Progenitor cell of endocrine pancreas (in vitro differentiated cells): ENCODE measurements at regions not wholly inside any gene's neighbourhood (a gene's known extent, or its start where the extent isn't known, plus 50 kb on each side); places are given as distances from the start of the nearest gene placed in this dataset.

ENCODE experiments used
- DNase-seq: peaks from one replicate; pipeline ENCODE4 v3.0.0; 2021; ENCODE audit warnings: low spot score; ENCODE audit not compliant: unreplicated experiment
- H3K27ac Mint-ChIP-seq: 2 replicates; pipeline ENCODE4 v1.8.0; 2021; ENCODE audit warnings: mild to moderate bottlenecking, moderate library complexity, mixed read lengths
- H3K27me3 Mint-ChIP-seq: 2 replicates; pipeline ENCODE4 v1.8.0; 2021; ENCODE audit warnings: mixed read lengths
- H3K36me3 Mint-ChIP-seq: 2 replicates; pipeline ENCODE4 v1.8.0; 2022; ENCODE audit warnings: mixed read lengths; ENCODE audit not compliant: insufficient read depth
- H3K4me1 Mint-ChIP-seq: 2 replicates; pipeline ENCODE4 v1.8.0; 2021; ENCODE audit warnings: low read depth, mixed read lengths
- H3K4me3 Mint-ChIP-seq: 2 replicates; pipeline ENCODE4 v1.8.0; 2021; ENCODE audit warnings: low read depth, mild to moderate bottlenecking, moderate library complexity, mixed read lengths
- H3K9me3 Mint-ChIP-seq: 2 replicates; pipeline ENCODE4 v1.8.0; 2021; ENCODE audit warnings: low read depth, mixed read lengths
- TF ChIP-seq, protein P1 (sequence below): fragments of 200-600 bp; sonication (generic); IDR thresholded peaks from one replicate; pipeline ENCODE4 v1.5.0; 2021; ENCODE audit warnings: antibody characterized with exemption, mild to moderate bottlenecking; ENCODE audit not compliant: unreplicated experiment

DNA sequence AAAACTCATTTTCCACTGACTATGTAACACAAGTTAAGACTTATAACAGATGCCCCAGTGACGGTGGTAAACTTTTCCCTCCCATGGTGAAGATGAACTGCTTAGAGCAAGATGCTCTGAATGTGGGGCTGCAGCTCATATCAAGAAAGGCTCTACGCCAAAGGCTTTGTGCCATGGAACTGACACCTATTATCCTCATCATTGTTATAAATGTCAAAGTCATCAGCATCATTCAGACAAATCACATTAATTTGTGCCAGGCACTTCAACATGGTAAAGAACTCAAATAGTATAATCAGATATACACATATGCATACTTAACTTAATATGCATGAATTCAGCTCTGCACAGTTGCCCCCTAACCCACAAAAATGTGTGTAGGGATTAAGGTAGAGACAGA, 305.9 kb upstream of the ATP10B start:
- Mint-ChIP-seq H3K4me3 (no peak overlapping the region), H3K27me3 (no peaks in the 10 kb centered on the region), H3K4me1 (peaks cover 3% of the 10 kb centered on the region), H3K9me3 (peaks cover 11% of the 10 kb centered on the region), H3K27ac (no peak overlapping the region), H3K36me3 (no peaks in the 10 kb centered on the region)
- no peak for DNase-seq
- TF ChIP-seq, protein P1, sequence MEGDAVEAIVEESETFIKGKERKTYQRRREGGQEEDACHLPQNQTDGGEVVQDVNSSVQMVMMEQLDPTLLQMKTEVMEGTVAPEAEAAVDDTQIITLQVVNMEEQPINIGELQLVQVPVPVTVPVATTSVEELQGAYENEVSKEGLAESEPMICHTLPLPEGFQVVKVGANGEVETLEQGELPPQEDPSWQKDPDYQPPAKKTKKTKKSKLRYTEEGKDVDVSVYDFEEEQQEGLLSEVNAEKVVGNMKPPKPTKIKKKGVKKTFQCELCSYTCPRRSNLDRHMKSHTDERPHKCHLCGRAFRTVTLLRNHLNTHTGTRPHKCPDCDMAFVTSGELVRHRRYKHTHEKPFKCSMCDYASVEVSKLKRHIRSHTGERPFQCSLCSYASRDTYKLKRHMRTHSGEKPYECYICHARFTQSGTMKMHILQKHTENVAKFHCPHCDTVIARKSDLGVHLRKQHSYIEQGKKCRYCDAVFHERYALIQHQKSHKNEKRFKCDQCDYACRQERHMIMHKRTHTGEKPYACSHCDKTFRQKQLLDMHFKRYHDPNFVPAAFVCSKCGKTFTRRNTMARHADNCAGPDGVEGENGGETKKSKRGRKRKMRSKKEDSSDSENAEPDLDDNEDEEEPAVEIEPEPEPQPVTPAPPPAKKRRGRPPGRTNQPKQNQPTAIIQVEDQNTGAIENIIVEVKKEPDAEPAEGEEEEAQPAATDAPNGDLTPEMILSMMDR: no peak

DNA sequence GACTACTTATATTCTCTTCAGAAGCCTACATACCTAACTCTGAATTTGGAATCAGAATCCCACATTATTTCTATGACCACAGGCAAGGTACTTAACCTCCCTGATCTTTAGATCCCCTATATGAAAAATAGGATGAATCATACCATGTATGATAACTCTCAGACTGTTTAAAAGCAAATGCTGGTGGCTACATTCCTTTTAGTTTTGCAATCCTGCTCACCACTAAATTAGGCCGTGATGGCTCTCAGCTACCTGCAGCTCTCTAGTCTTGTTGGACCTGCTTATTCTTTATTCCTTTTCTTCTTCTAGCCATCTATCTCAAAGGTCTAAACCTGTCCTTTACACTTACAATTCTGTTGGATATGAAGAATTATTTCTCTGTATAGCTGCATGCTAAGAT, 303.4 kb upstream of the ATP10B start:
- H3K4me3 Mint-ChIP-seq: no peak overlapping the region
- peaks cover 11% of the 10 kb centered on the region for H3K9me3 Mint-ChIP-seq
- TF ChIP-seq, protein P1: no peak
- H3K27ac Mint-ChIP-seq: no peak overlapping the region
- H3K4me1 Mint-ChIP-seq: peaks cover 3% of the 10 kb centered on the region
- DNase-seq: no peak
- no peaks in the 10 kb centered on the region for H3K36me3 Mint-ChIP-seq
- no peaks in the 10 kb centered on the region for H3K27me3 Mint-ChIP-seq

DNA sequence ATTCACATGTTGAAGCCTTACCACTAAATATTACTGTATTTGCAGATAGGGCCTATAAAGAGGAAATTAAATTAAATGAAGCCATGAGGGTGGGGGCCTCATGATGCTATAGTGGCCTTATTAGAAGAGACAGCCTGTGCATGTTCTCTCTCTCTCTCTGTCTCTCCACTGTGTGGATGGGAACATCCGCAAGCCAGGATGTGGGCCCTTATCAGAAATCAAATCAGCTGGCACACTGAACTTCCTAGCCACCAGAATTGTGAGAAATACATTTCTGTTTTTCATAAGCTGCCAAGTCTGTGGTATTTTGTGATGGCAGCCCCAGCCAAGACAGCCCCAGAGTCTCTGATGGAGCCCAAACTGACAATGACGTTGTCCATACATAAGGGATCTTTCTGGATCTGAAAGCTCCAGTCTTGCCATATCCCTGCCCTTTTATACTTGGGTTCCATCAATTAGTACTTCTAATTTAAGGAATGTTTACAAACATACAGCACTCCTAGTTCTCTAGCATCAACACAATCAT, 300.5 kb upstream of the ATP10B start:
- peaks cover 7% of the 10 kb centered on the region for H3K9me3 Mint-ChIP-seq
- no peak for DNase-seq
- no peaks in the 10 kb centered on the region for H3K4me1 Mint-ChIP-seq
- no peaks in the 10 kb centered on the region for H3K36me3 Mint-ChIP-seq
- H3K4me3 Mint-ChIP-seq: no peak overlapping the region
- TF ChIP-seq, protein P1: no peak
- no peak overlapping the region for H3K27ac Mint-ChIP-seq
- no peaks in the 10 kb centered on the region for H3K27me3 Mint-ChIP-seq

DNA sequence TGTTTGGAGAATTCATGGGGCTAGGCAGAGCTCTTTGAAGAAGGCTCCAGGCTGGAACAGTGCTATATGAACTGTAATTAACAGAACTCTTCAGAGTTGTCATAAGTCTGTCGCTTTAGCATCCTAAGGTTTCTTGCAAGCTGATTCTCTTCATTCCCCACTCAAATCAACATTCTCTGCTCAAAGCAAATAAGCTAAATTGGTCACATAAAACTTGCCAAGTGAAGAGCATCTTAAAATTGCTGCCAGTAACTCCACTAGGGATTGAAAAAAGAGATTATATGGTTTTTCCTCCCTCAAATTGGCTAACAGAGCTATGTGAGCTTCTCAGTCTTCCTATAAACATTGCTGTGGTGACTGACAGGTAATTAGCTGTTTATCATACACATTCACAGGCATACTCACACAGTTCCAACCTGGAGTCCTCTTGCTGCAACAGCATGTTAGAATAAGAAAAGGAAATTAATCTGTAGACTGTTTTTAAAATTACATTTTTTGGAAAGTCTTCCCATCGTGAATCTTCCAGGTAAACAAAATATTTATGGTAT, 298.5 kb upstream of the ATP10B start:
- H3K36me3 Mint-ChIP-seq: peaks cover 1% of the 10 kb centered on the region
- H3K27ac Mint-ChIP-seq: no peak overlapping the region
- H3K27me3 Mint-ChIP-seq: no peaks in the 10 kb centered on the region
- peaks cover 9% of the 10 kb centered on the region for H3K9me3 Mint-ChIP-seq
- DNase-seq: no peak
- TF ChIP-seq, protein P1: no peak
- no peaks in the 10 kb centered on the region for H3K4me1 Mint-ChIP-seq
- H3K4me3 Mint-ChIP-seq: no peak overlapping the region

DNA sequence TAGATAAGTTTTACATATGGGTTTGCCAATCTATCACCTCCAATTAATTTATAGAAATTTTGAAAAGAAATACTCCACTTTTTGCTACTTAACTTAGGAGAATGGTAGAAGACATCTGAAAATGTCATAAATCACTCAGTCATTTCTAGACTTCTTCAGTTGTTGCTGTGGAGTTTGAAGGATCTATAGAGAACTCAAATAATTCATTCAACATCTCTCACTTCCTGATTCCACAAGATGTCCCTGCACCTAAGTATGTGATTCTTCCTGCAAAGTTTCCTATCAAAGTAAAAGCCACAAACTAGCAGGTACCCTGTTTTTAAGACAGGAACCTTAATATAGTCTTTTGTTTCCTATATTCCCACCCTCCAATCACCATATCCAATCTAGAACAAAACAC, 297.1 kb upstream of the ATP10B start:
- Mint-ChIP-seq H3K27ac (no peak overlapping the region), H3K4me3 (no peak overlapping the region), H3K36me3 (peaks cover 1% of the 10 kb centered on the region), H3K9me3 (peaks cover 11% of the 10 kb centered on the region), H3K27me3 (no peaks in the 10 kb centered on the region), H3K4me1 (no peaks in the 10 kb centered on the region)
- TF ChIP-seq, protein P1: no peak
- no peak for DNase-seq
